ENCODE measurements at regions not wholly inside any gene's neighbourhood (a gene's known extent, or its start where the extent isn't known, plus 50 kb on each side); places are given as distances from the start of the nearest gene placed in this dataset.

- Mint-ChIP-seq H3K36me3 (ENCODE audit: low read depth) (no peaks in the 10 kb centered on the region), H3K9me3 (peaks cover 2% of the 10 kb centered on the region), H3K4me3 (no peak overlapping the region), H3K4me1 (ENCODE audit: low read depth) (no peaks in the 10 kb centered on the region), H3K27ac (no peak overlapping the region), H3K27me3 (peaks cover 67% of the 10 kb centered on the region)
- DNase-seq (no peak), ATAC-seq (ENCODE audit: poor library complexity) (no peak)
- Histone ChIP-seq H3K36me3 (ENCODE audit: insufficient read depth, low read length) (no peaks in the 10 kb centered on the region), H3K27me3 (ENCODE audit: control insufficient read depth in 1 of 2, insufficient read depth in 2 of 2, low read length in 2 of 2) (peaks cover 9 to 27% of the 10 kb centered on the region in 2 experiments), H3K9me3 (ENCODE audit: control insufficient read depth in 1 of 2, insufficient read depth in 1 of 2, low read length in 2 of 2) (peaks cover 0 to 8% of the 10 kb centered on the region in 2 experiments), H3K4me3 (ENCODE audit: low read length) (no peak overlapping the region), H3K4me1 (ENCODE audit: insufficient read depth, low read length) (no peaks in the 10 kb centered on the region), H3K27ac (ENCODE audit: low read depth in 1 of 2, low read length in 2 of 2) (no peak overlapping the region)
- intact Hi-C loops (cut with DNase I, micrococcal nuclease) = no loop called here
- ChIA-PET CTCF (no interaction called here), POLR2A (no interaction called here)
- no peak for TF ChIP-seq CTCF (IDR thresholded peaks at IDR 0.05)
Measured at GRCh38 chr19:33977756-33978685, 181.4 kb downstream of the KCTD15 start.

- DNase-seq = no peak
- Mint-ChIP-seq H3K4me3 (no peak overlapping the region), H3K9me3 (peaks cover 4% of the 10 kb centered on the region), H3K4me1 (ENCODE audit: low read depth) (no peaks in the 10 kb centered on the region), H3K27ac (no peak overlapping the region), H3K27me3 (peaks cover 55% of the 10 kb centered on the region), H3K36me3 (ENCODE audit: low read depth) (peaks cover under 1% of the 10 kb centered on the region)
- H3K27ac ChIP-seq (ENCODE audit: low read depth in 1 of 2, low read length in 2 of 2) = no peak overlapping the region
- no peaks in the 10 kb centered on the region for H3K36me3 ChIP-seq (ENCODE audit: insufficient read depth, low read length)
- intact Hi-C loops (cut with DNase I, micrococcal nuclease) = no loop called here
- H3K4me1 ChIP-seq (ENCODE audit: insufficient read depth, low read length) = no peaks in the 10 kb centered on the region
- TF ChIP-seq CTCF (IDR thresholded peaks at IDR 0.05) = no peak
- POLR2A ChIA-PET = no interaction called here
- no peak for ATAC-seq (ENCODE audit: poor library complexity)
- peaks cover 4 to 16% of the 10 kb centered on the region in 2 experiments for H3K9me3 ChIP-seq (ENCODE audit: control insufficient read depth in 1 of 2, insufficient read depth in 1 of 2, low read length in 2 of 2)
- peaks cover 9 to 19% of the 10 kb centered on the region in 2 experiments for H3K27me3 ChIP-seq (ENCODE audit: control insufficient read depth in 1 of 2, insufficient read depth in 2 of 2, low read length in 2 of 2)
- CTCF ChIA-PET = no interaction called here
- no peak overlapping the region for H3K4me3 ChIP-seq (ENCODE audit: low read length)
Measured at GRCh38 chr19:33982706-33983105, 186.0 kb downstream of the KCTD15 start.

- intact Hi-C loops (cut with DNase I, micrococcal nuclease) = no loop called here
- H3K4me1 ChIP-seq (ENCODE audit: insufficient read depth, low read length) = no peaks in the 10 kb centered on the region
- H3K4me3 ChIP-seq (ENCODE audit: low read length) = no peak overlapping the region
- peaks cover 42% of the 10 kb centered on the region for H3K27me3 Mint-ChIP-seq
- peaks cover 11% of the 10 kb centered on the region for H3K36me3 Mint-ChIP-seq (ENCODE audit: low read depth)
- peaks cover 6 to 13% of the 10 kb centered on the region in 2 experiments for H3K27me3 ChIP-seq (ENCODE audit: control insufficient read depth in 1 of 2, insufficient read depth in 2 of 2, low read length in 2 of 2)
- no peak for TF ChIP-seq CTCF (IDR thresholded peaks at IDR 0.05)
- peaks cover 7 to 35% of the 10 kb centered on the region in 2 experiments for H3K9me3 ChIP-seq (ENCODE audit: control insufficient read depth in 1 of 2, insufficient read depth in 1 of 2, low read length in 2 of 2)
- POLR2A ChIA-PET = no interaction called here
- H3K27ac ChIP-seq (ENCODE audit: low read depth in 1 of 2, low read length in 2 of 2) = no peak overlapping the region
- no peak overlapping the region for H3K27ac Mint-ChIP-seq
- no peak overlapping the region for H3K4me3 Mint-ChIP-seq
- CTCF ChIA-PET = no interaction called here
- no peaks in the 10 kb centered on the region for H3K36me3 ChIP-seq (ENCODE audit: insufficient read depth, low read length)
- DNase-seq = no peak
- no peak for ATAC-seq (ENCODE audit: poor library complexity)
- peaks cover 28% of the 10 kb centered on the region for H3K9me3 Mint-ChIP-seq
- no peaks in the 10 kb centered on the region for H3K4me1 Mint-ChIP-seq (ENCODE audit: low read depth)
Measured at GRCh38 chr19:33988601-33989000, 183.7 kb upstream of the LSM14A start.

Data from CD4-positive, alpha-beta T cell (primary cell).